ENCODE measurements at regions not wholly inside any gene's neighbourhood (a gene's known extent, or its start where the extent isn't known, plus 50 kb on each side); places are given as distances from the start of the nearest gene placed in this dataset.

DNA sequence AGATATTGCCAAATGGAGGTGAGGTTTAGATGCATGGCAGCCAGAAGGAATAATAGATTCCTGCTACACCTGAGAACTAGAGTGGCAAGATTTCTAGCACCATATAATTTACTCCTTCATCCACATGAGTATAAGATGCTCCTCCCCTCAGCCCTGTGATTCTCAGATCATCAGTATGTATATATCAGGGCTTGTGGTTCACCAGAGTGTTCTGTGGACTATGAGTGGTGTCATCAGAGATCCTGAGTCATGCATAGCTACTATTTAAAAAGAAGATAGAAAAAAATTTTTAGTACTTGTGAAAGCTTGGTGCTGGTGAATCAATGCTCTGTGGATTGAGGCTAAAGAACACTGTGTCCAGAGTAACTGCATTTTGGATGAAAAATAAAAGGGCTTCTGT is 285.9 kb downstream of the BMP4 start:
- no peak overlapping the region for H4K91ac ChIP-seq (ENCODE audit: low read length)
- peak; percentile 92 for DNase-seq
- no peak overlapping the region for H3K18ac ChIP-seq (ENCODE audit: low read depth in 1 of 2, low read length in 2 of 2)
- no peaks in the 10 kb centered on the region for H3K79me1 ChIP-seq (replicated peaks; ENCODE audit: low read length, poor library complexity, severe bottlenecking)
- no peak overlapping the region for H2AFZ ChIP-seq (ENCODE audit: low read depth, low read length)
- no peak overlapping the region for H3K4me2 ChIP-seq (ENCODE audit: low read length, poor library complexity, severe bottlenecking)
- H3K4me1 ChIP-seq (ENCODE audit: control insufficient read depth, insufficient read depth, low read depth, low read length), result no peaks in the 10 kb centered on the region
- no peak overlapping the region for H2BK15ac ChIP-seq (ENCODE audit: low read depth, poor library complexity, severe bottlenecking)
- H4K8ac ChIP-seq (ENCODE audit: low read length), result no peak overlapping the region
- H2BK120ac ChIP-seq (ENCODE audit: low read depth, low read length), result no peak overlapping the region
- H3K27me3 ChIP-seq (ENCODE audit: control insufficient read depth in 1 of 2, insufficient read depth in 1 of 2, low read length in 2 of 2), result peaks cover 0 to 10% of the 10 kb centered on the region in 2 experiments
- H2BK5ac ChIP-seq (ENCODE audit: low read depth, low read length, poor library complexity, severe bottlenecking), result no peak overlapping the region
- H3K9ac ChIP-seq (ENCODE audit: low read length), result no peak overlapping the region
- no peak overlapping the region for H3K4ac ChIP-seq (ENCODE audit: low read depth in 1 of 2, low read length in 2 of 2)
- no peak overlapping the region for H3K27ac ChIP-seq (ENCODE audit: low read length, poor library complexity, severe bottlenecking)
- H3K4me3 ChIP-seq (ENCODE audit: insufficient read depth in 1 of 2, low read depth in 1 of 2, low read length in 2 of 2), result no peak overlapping the region
- H2AK5ac ChIP-seq (ENCODE audit: low read length, severe bottlenecking), result no peak overlapping the region
- no peak overlapping the region for H3K23ac ChIP-seq (ENCODE audit: low read length in 2 of 2)
- no peak overlapping the region for H2BK12ac ChIP-seq (ENCODE audit: low read length in 2 of 2)
- no peaks in the 10 kb centered on the region for H3K9me3 ChIP-seq (ENCODE audit: control insufficient read depth, low read length)
- no peak overlapping the region for H3K14ac ChIP-seq (ENCODE audit: low read length in 2 of 2)
- no peaks in the 10 kb centered on the region for H3K36me3 ChIP-seq (ENCODE audit: control insufficient read depth in 1 of 2, insufficient read depth in 2 of 2, low read depth in 1 of 2, low read length in 2 of 2)

DNA sequence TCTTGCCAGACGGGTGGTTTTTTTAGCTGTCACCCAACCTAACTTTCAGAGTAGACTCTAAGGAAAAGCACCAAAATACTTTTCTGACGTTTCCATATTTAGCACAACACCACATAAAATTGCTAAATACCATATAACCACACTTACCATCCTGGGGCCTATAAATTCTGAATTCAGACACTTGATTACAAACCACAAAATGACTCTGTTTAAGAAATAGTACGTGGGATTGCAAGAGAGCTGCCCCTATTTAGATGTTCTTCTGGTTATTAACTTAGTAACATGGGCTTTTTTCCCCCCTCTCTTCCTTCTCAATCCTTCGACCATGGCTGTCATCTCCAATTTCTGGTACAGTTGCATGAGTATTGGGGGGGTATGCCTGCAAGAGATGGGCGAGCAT is 287.7 kb downstream of the BMP4 start:
- H3K27ac ChIP-seq (ENCODE audit: low read length, poor library complexity, severe bottlenecking), result no peak overlapping the region
- H2BK120ac ChIP-seq (ENCODE audit: low read depth, low read length), result no peak overlapping the region
- no peaks in the 10 kb centered on the region for H3K4me1 ChIP-seq (ENCODE audit: control insufficient read depth, insufficient read depth, low read depth, low read length)
- peak; percentile 82 for DNase-seq
- H3K27me3 ChIP-seq (ENCODE audit: control insufficient read depth in 1 of 2, insufficient read depth in 1 of 2, low read length in 2 of 2), result peaks cover 0 to 10% of the 10 kb centered on the region in 2 experiments
- no peak overlapping the region for H3K23ac ChIP-seq (ENCODE audit: low read length in 2 of 2)
- H2BK15ac ChIP-seq (ENCODE audit: low read depth, poor library complexity, severe bottlenecking), result no peak overlapping the region
- peak overlapping the region in 1 of 2 experiments; percentile 87 for H3K18ac ChIP-seq (ENCODE audit: low read depth in 1 of 2, low read length in 2 of 2)
- H2AFZ ChIP-seq (ENCODE audit: low read depth, low read length), result no peak overlapping the region
- H4K91ac ChIP-seq (ENCODE audit: low read length), result no peak overlapping the region
- H3K14ac ChIP-seq (ENCODE audit: low read length in 2 of 2), result no peak overlapping the region
- no peaks in the 10 kb centered on the region for H3K79me1 ChIP-seq (replicated peaks; ENCODE audit: low read length, poor library complexity, severe bottlenecking)
- no peak overlapping the region for H2BK12ac ChIP-seq (ENCODE audit: low read length in 2 of 2)
- no peak overlapping the region for H4K8ac ChIP-seq (ENCODE audit: low read length)
- H2AK5ac ChIP-seq (ENCODE audit: low read length, severe bottlenecking), result no peak overlapping the region
- H3K4me3 ChIP-seq (ENCODE audit: insufficient read depth in 1 of 2, low read depth in 1 of 2, low read length in 2 of 2), result no peak overlapping the region
- no peak overlapping the region for H3K4ac ChIP-seq (ENCODE audit: low read depth in 1 of 2, low read length in 2 of 2)
- no peak overlapping the region for H2BK5ac ChIP-seq (ENCODE audit: low read depth, low read length, poor library complexity, severe bottlenecking)
- no peak overlapping the region for H3K9ac ChIP-seq (ENCODE audit: low read length)
- 30% methylated on average over 2 of the region's 5 CpGs for WGBS
- H3K4me2 ChIP-seq (ENCODE audit: low read length, poor library complexity, severe bottlenecking), result no peak overlapping the region
- no peaks in the 10 kb centered on the region for H3K36me3 ChIP-seq (ENCODE audit: control insufficient read depth in 1 of 2, insufficient read depth in 2 of 2, low read depth in 1 of 2, low read length in 2 of 2)
- no peaks in the 10 kb centered on the region for H3K9me3 ChIP-seq (ENCODE audit: control insufficient read depth, low read length)

DNA sequence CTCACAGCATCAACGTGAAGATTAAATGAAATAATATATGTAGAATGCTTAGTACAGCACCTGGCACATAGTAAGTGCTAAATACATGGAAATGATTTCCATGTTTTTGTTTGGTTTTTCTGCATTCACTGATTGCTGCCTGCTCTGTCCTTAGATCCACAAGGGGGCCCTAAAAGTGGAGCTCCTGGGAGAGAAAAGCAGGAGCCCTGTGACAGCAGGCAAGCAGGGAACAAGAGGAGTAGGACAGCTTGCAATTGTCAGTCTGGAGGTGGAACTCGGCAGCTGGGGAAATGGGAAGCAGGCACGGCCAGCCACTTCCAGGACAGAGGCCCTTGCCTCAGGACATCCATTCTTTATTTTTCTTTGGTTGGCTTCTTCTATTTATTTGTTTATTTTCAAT is 292.9 kb downstream of the BMP4 start:
- no peak overlapping the region for H2BK15ac ChIP-seq (ENCODE audit: low read depth, poor library complexity, severe bottlenecking)
- no peak overlapping the region for H3K4ac ChIP-seq (ENCODE audit: low read depth in 1 of 2, low read length in 2 of 2)
- no peak overlapping the region for H2BK12ac ChIP-seq (ENCODE audit: low read length in 2 of 2)
- no peak overlapping the region for H4K91ac ChIP-seq (ENCODE audit: low read length)
- H3K36me3 ChIP-seq (ENCODE audit: control insufficient read depth in 1 of 2, insufficient read depth in 2 of 2, low read depth in 1 of 2, low read length in 2 of 2), result no peaks in the 10 kb centered on the region
- peak; percentile 68 for DNase-seq
- no peak overlapping the region for H3K4me3 ChIP-seq (ENCODE audit: insufficient read depth in 1 of 2, low read depth in 1 of 2, low read length in 2 of 2)
- H3K27me3 ChIP-seq (ENCODE audit: control insufficient read depth in 1 of 2, insufficient read depth in 1 of 2, low read length in 2 of 2), result peaks cover 0 to 10% of the 10 kb centered on the region in 2 experiments
- H2BK120ac ChIP-seq (ENCODE audit: low read depth, low read length), result no peak overlapping the region
- no CpG with 5 or more reads among the region's 3 CpGs for WGBS
- no peak overlapping the region for H3K9ac ChIP-seq (ENCODE audit: low read length)
- no peak overlapping the region for H3K18ac ChIP-seq (ENCODE audit: low read depth in 1 of 2, low read length in 2 of 2)
- no peaks in the 10 kb centered on the region for H3K4me1 ChIP-seq (ENCODE audit: control insufficient read depth, insufficient read depth, low read depth, low read length)
- H2AK5ac ChIP-seq (ENCODE audit: low read length, severe bottlenecking), result no peak overlapping the region
- no peak overlapping the region for H2BK5ac ChIP-seq (ENCODE audit: low read depth, low read length, poor library complexity, severe bottlenecking)
- no peaks in the 10 kb centered on the region for H3K79me1 ChIP-seq (replicated peaks; ENCODE audit: low read length, poor library complexity, severe bottlenecking)
- H3K23ac ChIP-seq (ENCODE audit: low read length in 2 of 2), result no peak overlapping the region
- no peak overlapping the region for H3K14ac ChIP-seq (ENCODE audit: low read length in 2 of 2)
- H2AFZ ChIP-seq (ENCODE audit: low read depth, low read length), result no peak overlapping the region
- no peaks in the 10 kb centered on the region for H3K9me3 ChIP-seq (ENCODE audit: control insufficient read depth, low read length)
- no peak overlapping the region for H3K4me2 ChIP-seq (ENCODE audit: low read length, poor library complexity, severe bottlenecking)
- H4K8ac ChIP-seq (ENCODE audit: low read length), result peak overlapping the region; percentile 37
- H3K27ac ChIP-seq (ENCODE audit: low read length, poor library complexity, severe bottlenecking), result no peak overlapping the region

DNA sequence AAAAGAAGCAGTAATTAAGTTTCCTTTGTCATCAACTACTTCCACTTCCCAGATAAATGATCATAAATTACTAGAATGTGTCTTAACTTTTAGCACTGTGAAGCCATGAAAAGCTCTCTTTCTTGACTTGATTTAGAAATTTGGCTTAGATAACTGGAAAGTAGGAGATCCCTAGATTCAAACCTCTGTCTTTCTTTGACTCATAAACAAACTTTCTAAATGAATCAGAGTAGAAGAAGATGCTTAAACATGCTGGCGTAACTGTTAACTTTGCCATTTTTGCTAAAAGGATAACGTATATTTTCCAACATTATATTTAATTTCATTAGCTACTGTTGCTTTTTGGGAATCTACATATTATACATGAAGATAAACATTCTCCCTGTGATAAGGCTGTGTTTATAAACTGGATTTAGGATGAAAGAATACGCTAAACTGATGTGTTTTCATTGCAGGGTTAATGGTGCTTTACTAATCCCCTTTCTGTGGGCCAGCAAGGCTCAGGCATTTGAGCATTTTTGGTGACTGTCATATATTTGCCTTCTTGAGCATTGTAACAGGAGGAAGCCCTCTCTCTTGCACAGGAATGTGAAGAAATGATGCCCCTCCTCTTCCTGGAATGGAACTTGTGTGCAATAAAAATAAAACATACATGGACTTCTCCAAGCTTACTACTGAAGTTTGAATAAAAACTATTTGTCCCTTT is 301.4 kb downstream of the BMP4 start:
- no peak overlapping the region for H2BK15ac ChIP-seq (ENCODE audit: low read depth, poor library complexity, severe bottlenecking)
- H2AK5ac ChIP-seq (ENCODE audit: low read length, severe bottlenecking), result no peak overlapping the region
- H3K14ac ChIP-seq (ENCODE audit: low read length in 2 of 2), result no peak overlapping the region

More for the DNA sequence above, 301.4 kb downstream of the BMP4 start:
- Histone ChIP-seq H3K36me3 (ENCODE audit: control insufficient read depth in 1 of 2, insufficient read depth in 2 of 2, low read depth in 1 of 2, low read length in 2 of 2) (no peaks in the 10 kb centered on the region), H3K9me3 (ENCODE audit: control insufficient read depth, low read length) (no peaks in the 10 kb centered on the region), H2BK5ac (ENCODE audit: low read depth, low read length, poor library complexity, severe bottlenecking) (no peak overlapping the region), H3K27ac (ENCODE audit: low read length, poor library complexity, severe bottlenecking) (no peak overlapping the region), H3K4me3 (ENCODE audit: insufficient read depth in 1 of 2, low read depth in 1 of 2, low read length in 2 of 2) (no peak overlapping the region), H2BK12ac (ENCODE audit: low read length in 2 of 2) (no peak overlapping the region), H2BK120ac (ENCODE audit: low read depth, low read length) (no peak overlapping the region), H3K23ac (ENCODE audit: low read length in 2 of 2) (no peak overlapping the region), H3K79me1 (replicated peaks; ENCODE audit: low read length, poor library complexity, severe bottlenecking) (no peaks in the 10 kb centered on the region), H4K8ac (ENCODE audit: low read length) (no peak overlapping the region), H3K4me2 (ENCODE audit: low read length, poor library complexity, severe bottlenecking) (no peak overlapping the region), H4K91ac (ENCODE audit: low read length) (no peak overlapping the region), H3K4me1 (ENCODE audit: control insufficient read depth, insufficient read depth, low read depth, low read length) (no peaks in the 10 kb centered on the region), H3K18ac (ENCODE audit: low read depth in 1 of 2, low read length in 2 of 2) (no peak overlapping the region), H3K4ac (ENCODE audit: low read depth in 1 of 2, low read length in 2 of 2) (no peak overlapping the region), H2AFZ (ENCODE audit: low read depth, low read length) (no peak overlapping the region), H3K9ac (ENCODE audit: low read length) (no peak overlapping the region), H3K27me3 (ENCODE audit: control insufficient read depth in 1 of 2, insufficient read depth in 1 of 2, low read length in 2 of 2) (no peaks in the 10 kb centered on the region)
- no peak for DNase-seq
- WGBS, result 85% methylated on average over 1 of the region's 3 CpGs
